GM13976 (cell line): ENCODE measurements at regions not wholly inside any gene's neighbourhood (a gene's known extent, or its start where the extent isn't known, plus 50 kb on each side); places are given as distances from the start of the nearest gene placed in this dataset.

Experiments
- DNase-seq: peaks from one replicate; pipeline ENCODE4 v3.0.0; 2012; ENCODE audit warnings: low spot score
- CTCF ChIP-seq: IDR thresholded peaks from 2 replicates; pipeline ENCODE4 v1.5.1; 2012; ENCODE audit warnings: borderline replicate concordance, mild to moderate bottlenecking; ENCODE audit not compliant: insufficient read depth; ENCODE audit errors: extremely low read depth, missing control alignments, control extremely low read depth
- in situ Hi-C: fragments of 300-500 bp; cut with MboI; formaldehyde crosslinking; loops from one replicate; pipeline ENCODE4 v1.12.0; 2022; ENCODE audit warnings: low sequenced_read_pairs, mixed read lengths, inconsistent platforms; ENCODE audit not compliant: unreplicated experiment

- no peak for TF ChIP-seq CTCF
- in situ Hi-C loops: no loop called here
- DNase-seq: no peak
Measured at GRCh38 chrY:7437086-7437485, 525.5 kb upstream of the AMELY start.

GRCh38 chrY:7433817-7434809 lies 522.6 kb upstream of the AMELY start:
- no peak for TF ChIP-seq CTCF
- in situ Hi-C loops: no loop called here
- DNase-seq: no peak

GRCh38 chrY:7419165-7419564 lies 507.6 kb upstream of the AMELY start:
- no peak for TF ChIP-seq CTCF
- in situ Hi-C loops: no loop called here
- no peak for DNase-seq

- no peak for DNase-seq
- in situ Hi-C loops: no loop called here
- TF ChIP-seq CTCF: no peak
Measured at GRCh38 chrY:7417946-7418345, 506.4 kb upstream of the AMELY start.

GRCh38 chrY:7416406-7416805 lies 504.9 kb upstream of the AMELY start:
- DNase-seq: no peak
- in situ Hi-C loops: no loop called here
- no peak for TF ChIP-seq CTCF

- no peak for TF ChIP-seq CTCF
- in situ Hi-C loops: no loop called here
- no peak for DNase-seq
Measured at GRCh38 chrY:7415157-7415633, 503.6 kb upstream of the AMELY start.

- in situ Hi-C loops: no loop called here
- TF ChIP-seq CTCF: no peak
- no peak for DNase-seq
Measured at GRCh38 chrY:7390056-7390455, 478.5 kb upstream of the AMELY start.
